ENCODE measurements at regions not wholly inside any gene's neighbourhood (a gene's known extent, or its start where the extent isn't known, plus 50 kb on each side); places are given as distances from the start of the nearest gene placed in this dataset.

DNA sequence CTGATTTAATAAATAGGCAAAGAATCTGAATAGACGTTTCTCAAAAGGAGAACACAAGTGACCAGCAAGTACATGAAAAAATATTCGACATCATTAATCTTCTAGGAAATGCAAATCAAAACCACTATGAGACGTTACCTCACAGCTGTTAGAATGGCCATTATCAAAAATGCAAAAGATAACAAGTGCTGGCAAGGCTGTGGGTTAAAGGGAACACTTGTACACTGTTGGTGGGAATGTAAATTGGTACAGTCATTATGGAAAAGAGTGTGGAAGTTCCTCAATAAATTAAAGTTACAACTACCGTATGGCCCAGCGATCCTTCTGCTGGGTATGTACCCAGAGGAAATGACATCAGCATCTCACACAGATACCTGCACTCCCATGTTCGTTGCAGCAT is 253.9 kb upstream of the BMP2 start:
- TF ChIP-seq, protein P1, sequence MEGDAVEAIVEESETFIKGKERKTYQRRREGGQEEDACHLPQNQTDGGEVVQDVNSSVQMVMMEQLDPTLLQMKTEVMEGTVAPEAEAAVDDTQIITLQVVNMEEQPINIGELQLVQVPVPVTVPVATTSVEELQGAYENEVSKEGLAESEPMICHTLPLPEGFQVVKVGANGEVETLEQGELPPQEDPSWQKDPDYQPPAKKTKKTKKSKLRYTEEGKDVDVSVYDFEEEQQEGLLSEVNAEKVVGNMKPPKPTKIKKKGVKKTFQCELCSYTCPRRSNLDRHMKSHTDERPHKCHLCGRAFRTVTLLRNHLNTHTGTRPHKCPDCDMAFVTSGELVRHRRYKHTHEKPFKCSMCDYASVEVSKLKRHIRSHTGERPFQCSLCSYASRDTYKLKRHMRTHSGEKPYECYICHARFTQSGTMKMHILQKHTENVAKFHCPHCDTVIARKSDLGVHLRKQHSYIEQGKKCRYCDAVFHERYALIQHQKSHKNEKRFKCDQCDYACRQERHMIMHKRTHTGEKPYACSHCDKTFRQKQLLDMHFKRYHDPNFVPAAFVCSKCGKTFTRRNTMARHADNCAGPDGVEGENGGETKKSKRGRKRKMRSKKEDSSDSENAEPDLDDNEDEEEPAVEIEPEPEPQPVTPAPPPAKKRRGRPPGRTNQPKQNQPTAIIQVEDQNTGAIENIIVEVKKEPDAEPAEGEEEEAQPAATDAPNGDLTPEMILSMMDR (IDR thresholded peaks at IDR 0.05): no peak
- Mint-ChIP-seq H3K27ac (ENCODE audit: unreplicated experiment) (no peak overlapping the region), H3K9me3 (ENCODE audit: unreplicated experiment) (peaks cover 11% of the 10 kb centered on the region), H3K27me3 (ENCODE audit: unreplicated experiment) (peaks cover 10% of the 10 kb centered on the region), H3K36me3 (ENCODE audit: unreplicated experiment) (no peaks in the 10 kb centered on the region), H3K4me1 (ENCODE audit: unreplicated experiment) (no peaks in the 10 kb centered on the region), H3K4me3 (ENCODE audit: unreplicated experiment) (no peak overlapping the region)
- no peak for DNase-seq (ENCODE audit: extremely low spot score, unreplicated experiment)

DNA sequence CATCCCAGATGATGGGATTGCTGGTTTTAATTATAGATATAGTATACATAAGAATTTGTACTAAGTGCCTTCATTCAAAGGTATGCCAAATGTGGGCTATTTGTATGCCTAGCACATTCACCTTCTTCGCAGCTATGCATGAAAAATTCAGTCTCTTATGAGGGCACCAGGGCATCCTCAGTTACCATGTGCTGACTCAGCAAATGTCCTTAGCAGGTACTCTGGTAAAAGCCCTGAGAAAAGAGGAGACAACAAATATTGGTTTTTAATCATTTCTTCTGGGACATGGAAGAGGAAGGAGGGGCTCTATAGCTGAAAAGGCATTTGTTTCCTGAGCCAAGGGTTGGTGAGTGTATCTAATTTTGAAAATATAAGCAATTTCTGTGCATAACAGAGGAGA is 258.1 kb upstream of the BMP2 start:
- Mint-ChIP-seq H3K9me3 (ENCODE audit: unreplicated experiment) (peaks cover 11% of the 10 kb centered on the region), H3K4me1 (ENCODE audit: unreplicated experiment) (no peaks in the 10 kb centered on the region), H3K27ac (ENCODE audit: unreplicated experiment) (no peak overlapping the region), H3K4me3 (ENCODE audit: unreplicated experiment) (no peak overlapping the region), H3K27me3 (ENCODE audit: unreplicated experiment) (peaks cover 10% of the 10 kb centered on the region), H3K36me3 (ENCODE audit: unreplicated experiment) (no peaks in the 10 kb centered on the region)
- TF ChIP-seq, protein P1 (IDR thresholded peaks at IDR 0.05): no peak
- DNase-seq (ENCODE audit: extremely low spot score, unreplicated experiment): no peak

DNA sequence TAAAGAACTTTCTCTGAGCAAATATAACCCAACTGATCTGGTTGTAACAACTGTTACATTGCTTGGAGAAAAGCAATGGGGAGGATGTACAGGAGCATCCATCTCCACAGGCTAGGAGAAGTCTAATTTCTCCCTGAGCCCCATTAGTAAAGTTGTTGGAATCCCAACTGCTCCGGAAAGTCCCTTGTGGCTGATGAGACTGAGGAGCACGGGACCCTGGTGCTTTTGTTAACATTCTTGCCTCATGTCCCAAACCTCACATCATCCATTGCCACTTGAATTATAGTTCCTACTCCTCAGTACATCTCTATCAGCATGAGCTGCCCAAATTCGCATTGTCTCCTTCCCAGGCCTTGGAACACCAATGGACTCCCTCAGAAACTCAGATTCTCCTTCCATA is 260.6 kb upstream of the BMP2 start:
- H3K36me3 Mint-ChIP-seq (ENCODE audit: unreplicated experiment): no peaks in the 10 kb centered on the region
- H3K9me3 Mint-ChIP-seq (ENCODE audit: unreplicated experiment): peaks cover 11% of the 10 kb centered on the region
- H3K4me3 Mint-ChIP-seq (ENCODE audit: unreplicated experiment): no peak overlapping the region
- H3K27me3 Mint-ChIP-seq (ENCODE audit: unreplicated experiment): peaks cover 10% of the 10 kb centered on the region
- DNase-seq (ENCODE audit: extremely low spot score, unreplicated experiment): no peak
- TF ChIP-seq, protein P1 (IDR thresholded peaks at IDR 0.05): no peak
- no peak overlapping the region for H3K27ac Mint-ChIP-seq (ENCODE audit: unreplicated experiment)
- no peaks in the 10 kb centered on the region for H3K4me1 Mint-ChIP-seq (ENCODE audit: unreplicated experiment)

DNA sequence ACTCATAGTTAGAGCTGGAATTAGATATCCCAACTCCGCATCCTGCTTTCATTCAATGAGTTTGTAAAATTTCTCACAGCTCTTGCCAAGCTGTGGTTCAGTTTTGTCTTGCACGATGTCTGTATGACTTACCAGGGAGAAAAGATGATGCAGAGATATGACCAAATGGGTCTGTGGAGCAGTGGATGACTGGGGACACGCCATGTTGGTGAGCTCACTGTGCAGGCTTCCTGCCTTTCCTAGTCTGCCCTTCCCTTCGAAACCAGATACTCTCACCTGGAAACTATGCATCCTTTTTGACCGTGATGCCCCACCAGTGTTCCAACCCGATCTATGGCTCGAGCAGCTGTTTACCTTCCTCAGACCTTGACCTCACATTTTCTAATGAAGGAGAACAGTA is 262.7 kb upstream of the BMP2 start:
- TF ChIP-seq, protein P1 (IDR thresholded peaks at IDR 0.05): no peak
- DNase-seq (ENCODE audit: extremely low spot score, unreplicated experiment): no peak
- no peaks in the 10 kb centered on the region for H3K4me1 Mint-ChIP-seq (ENCODE audit: unreplicated experiment)
- H3K27me3 Mint-ChIP-seq (ENCODE audit: unreplicated experiment): peaks cover 5% of the 10 kb centered on the region
- no peak overlapping the region for H3K27ac Mint-ChIP-seq (ENCODE audit: unreplicated experiment)
- H3K4me3 Mint-ChIP-seq (ENCODE audit: unreplicated experiment): no peak overlapping the region
- H3K36me3 Mint-ChIP-seq (ENCODE audit: unreplicated experiment): no peaks in the 10 kb centered on the region
- H3K9me3 Mint-ChIP-seq (ENCODE audit: unreplicated experiment): peaks cover 6% of the 10 kb centered on the region

DNA sequence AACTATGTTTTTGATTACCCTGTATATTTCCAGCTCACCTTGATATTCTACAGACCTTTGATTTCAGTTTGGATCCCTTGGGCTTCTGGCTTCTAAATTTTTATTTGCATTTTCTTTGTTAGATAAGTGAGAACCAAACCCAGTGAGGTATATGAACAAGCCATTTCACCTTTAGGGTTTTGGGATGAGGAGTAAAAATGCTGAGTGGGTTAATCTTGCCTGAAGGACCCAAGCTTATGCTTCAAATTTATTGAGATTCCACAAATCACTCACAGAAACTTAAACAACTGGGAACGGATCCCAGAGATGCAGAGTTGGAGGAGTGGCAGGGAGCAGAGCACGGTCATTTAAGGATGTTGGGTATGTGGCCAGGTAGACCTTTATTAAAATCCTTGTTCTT is 263.3 kb upstream of the BMP2 start:
- H3K4me1 Mint-ChIP-seq (ENCODE audit: unreplicated experiment): no peaks in the 10 kb centered on the region
- no peaks in the 10 kb centered on the region for H3K9me3 Mint-ChIP-seq (ENCODE audit: unreplicated experiment)
- H3K36me3 Mint-ChIP-seq (ENCODE audit: unreplicated experiment): no peaks in the 10 kb centered on the region
- TF ChIP-seq, protein P1 (IDR thresholded peaks at IDR 0.05): no peak
- peaks cover 5% of the 10 kb centered on the region for H3K27me3 Mint-ChIP-seq (ENCODE audit: unreplicated experiment)
- H3K4me3 Mint-ChIP-seq (ENCODE audit: unreplicated experiment): no peak overlapping the region
- DNase-seq (ENCODE audit: extremely low spot score, unreplicated experiment): no peak
- H3K27ac Mint-ChIP-seq (ENCODE audit: unreplicated experiment): no peak overlapping the region
